ENCODE measurements at regions not wholly inside any gene's neighbourhood (a gene's known extent, or its start where the extent isn't known, plus 50 kb on each side); places are given as distances from the start of the nearest gene placed in this dataset.

DNA sequence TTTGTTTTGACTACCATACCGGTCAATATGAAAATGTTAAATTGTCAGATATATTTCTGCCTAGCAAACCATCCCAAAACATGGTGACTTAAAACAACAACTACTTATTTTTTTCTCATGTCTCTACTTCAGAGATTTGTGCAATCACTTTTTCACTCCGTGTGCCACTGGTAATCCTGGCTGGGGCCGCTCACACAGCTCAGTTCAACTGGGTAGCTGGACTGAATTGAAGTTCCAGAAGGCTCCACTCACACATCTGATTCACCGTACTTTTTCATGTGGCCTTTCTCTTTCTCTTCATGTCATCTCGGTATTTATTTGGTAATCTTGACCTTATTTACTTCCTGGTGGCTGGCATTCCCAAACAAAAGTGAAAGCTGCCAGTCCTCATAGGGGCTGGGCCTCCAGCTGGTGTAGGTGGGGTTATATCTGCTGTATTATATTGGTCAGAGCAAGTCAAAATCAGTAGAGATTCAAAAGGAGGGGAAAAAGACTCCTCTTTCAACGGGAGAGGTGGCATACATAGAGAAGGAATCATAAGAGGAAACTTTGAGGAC is 513.9 kb upstream of the NXPH2 start:
- no peak overlapping the region for H3K4me3 ChIP-seq
- DNase-seq (ENCODE audit: extremely low spot score in 2 of 2) = no peak
- TF ChIP-seq, protein P1, sequence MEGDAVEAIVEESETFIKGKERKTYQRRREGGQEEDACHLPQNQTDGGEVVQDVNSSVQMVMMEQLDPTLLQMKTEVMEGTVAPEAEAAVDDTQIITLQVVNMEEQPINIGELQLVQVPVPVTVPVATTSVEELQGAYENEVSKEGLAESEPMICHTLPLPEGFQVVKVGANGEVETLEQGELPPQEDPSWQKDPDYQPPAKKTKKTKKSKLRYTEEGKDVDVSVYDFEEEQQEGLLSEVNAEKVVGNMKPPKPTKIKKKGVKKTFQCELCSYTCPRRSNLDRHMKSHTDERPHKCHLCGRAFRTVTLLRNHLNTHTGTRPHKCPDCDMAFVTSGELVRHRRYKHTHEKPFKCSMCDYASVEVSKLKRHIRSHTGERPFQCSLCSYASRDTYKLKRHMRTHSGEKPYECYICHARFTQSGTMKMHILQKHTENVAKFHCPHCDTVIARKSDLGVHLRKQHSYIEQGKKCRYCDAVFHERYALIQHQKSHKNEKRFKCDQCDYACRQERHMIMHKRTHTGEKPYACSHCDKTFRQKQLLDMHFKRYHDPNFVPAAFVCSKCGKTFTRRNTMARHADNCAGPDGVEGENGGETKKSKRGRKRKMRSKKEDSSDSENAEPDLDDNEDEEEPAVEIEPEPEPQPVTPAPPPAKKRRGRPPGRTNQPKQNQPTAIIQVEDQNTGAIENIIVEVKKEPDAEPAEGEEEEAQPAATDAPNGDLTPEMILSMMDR (IDR thresholded peaks at IDR 0.05) = no peak
- TF ChIP-seq POLR2A (IDR thresholded peaks at IDR 0.05) = no peak
- no peak for TF ChIP-seq POLR2AphosphoS5 (IDR thresholded peaks at IDR 0.05; ENCODE audit: insufficient read depth in 1 of 2, low read depth in 1 of 2)

DNA sequence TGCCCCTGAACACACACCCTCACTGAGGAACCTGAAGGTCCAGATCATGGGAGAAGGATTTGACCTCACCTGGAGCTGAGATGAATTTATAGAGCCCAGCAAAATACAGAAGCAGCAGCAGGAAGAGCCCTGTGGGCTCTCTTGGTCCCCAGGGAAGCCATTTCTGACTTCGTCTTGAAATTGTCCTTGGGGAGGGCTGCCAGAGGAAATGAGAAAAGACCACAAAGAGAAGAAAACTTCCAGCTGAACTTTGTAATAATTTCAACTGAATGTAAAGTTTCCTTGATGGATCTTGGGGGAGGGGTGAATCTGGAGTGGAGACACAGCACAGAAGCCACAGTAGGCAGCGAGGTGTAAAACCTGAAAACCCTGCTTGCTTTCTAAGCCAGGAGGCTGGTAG is 500.9 kb upstream of the NXPH2 start:
- Histone ChIP-seq H3K36me3 (no peaks in the 10 kb centered on the region), H3K9me3 (no peaks in the 10 kb centered on the region), H3K27ac (no peak overlapping the region), H3K27me3 (no peaks in the 10 kb centered on the region), H3K4me3 (no peak overlapping the region), H3K4me1 (no peaks in the 10 kb centered on the region)
- TF ChIP-seq POLR2A (IDR thresholded peaks at IDR 0.05) (no peak), POLR2AphosphoS5 (IDR thresholded peaks at IDR 0.05; ENCODE audit: insufficient read depth in 1 of 2, low read depth in 1 of 2) (no peak)
- TF ChIP-seq, protein P1 (IDR thresholded peaks at IDR 0.05) = no peak
- DNase-seq (ENCODE audit: extremely low spot score in 2 of 2) = no peak
- intact Hi-C loops (cut with DNase I) = no loop called here

More for the DNA sequence above, 513.9 kb upstream of the NXPH2 start:
- intact Hi-C loops (cut with DNase I) = no loop called here
- Histone ChIP-seq H3K27me3 (no peaks in the 10 kb centered on the region), H3K27ac (no peak overlapping the region), H3K36me3 (no peaks in the 10 kb centered on the region), H3K4me1 (no peaks in the 10 kb centered on the region), H3K9me3 (no peaks in the 10 kb centered on the region)

DNA sequence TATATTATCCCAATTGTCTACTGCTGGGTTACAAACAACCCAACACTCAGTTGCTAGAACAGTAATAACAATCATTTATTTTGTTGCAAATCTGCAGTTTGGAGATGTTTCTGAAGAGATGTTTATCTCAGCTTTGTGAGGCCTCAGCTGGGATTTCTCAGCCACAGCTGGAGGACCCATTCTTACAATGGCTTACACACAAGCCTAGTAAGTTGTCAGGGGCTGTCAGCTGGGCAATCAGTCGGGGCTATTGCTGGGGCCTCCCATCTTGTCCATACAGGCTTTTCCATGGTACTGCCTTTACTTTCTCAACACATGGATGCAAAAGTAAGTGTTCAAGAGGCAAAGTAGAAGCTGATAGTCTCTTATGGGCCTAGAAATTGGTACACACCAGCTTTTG is 491.7 kb upstream of the NXPH2 start:
- TF ChIP-seq POLR2AphosphoS5 (IDR thresholded peaks at IDR 0.05; ENCODE audit: insufficient read depth in 1 of 2, low read depth in 1 of 2) = no peak
- Histone ChIP-seq H3K27ac (no peak overlapping the region), H3K4me1 (no peaks in the 10 kb centered on the region), H3K4me3 (no peak overlapping the region), H3K36me3 (no peaks in the 10 kb centered on the region), H3K27me3 (no peaks in the 10 kb centered on the region), H3K9me3 (no peaks in the 10 kb centered on the region)
- intact Hi-C loops (cut with DNase I) = no loop called here
- no peak for DNase-seq (ENCODE audit: extremely low spot score in 2 of 2)

DNA sequence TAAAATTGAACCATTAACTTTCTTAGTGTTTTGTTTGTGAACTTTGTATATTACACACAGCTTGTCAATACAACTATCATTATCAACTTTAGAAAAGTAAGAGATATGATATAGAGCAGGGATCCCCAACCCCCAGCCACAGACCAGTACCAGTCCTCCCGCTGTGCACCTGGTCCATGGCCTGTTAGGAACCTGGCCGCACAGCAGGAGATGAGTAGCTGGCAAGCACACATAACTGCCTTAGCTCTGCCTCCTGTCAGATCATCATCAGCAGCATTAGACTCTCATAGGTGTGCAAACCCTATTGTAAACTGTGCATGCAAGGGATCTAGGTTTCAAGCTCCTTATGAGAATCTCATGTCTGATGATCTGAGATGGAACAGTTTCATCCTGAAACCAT is 491.0 kb upstream of the NXPH2 start:
- Histone ChIP-seq H3K27me3 (no peaks in the 10 kb centered on the region), H3K36me3 (no peaks in the 10 kb centered on the region), H3K9me3 (no peaks in the 10 kb centered on the region), H3K27ac (no peak overlapping the region), H3K4me3 (no peak overlapping the region), H3K4me1 (no peaks in the 10 kb centered on the region)
- DNase-seq (ENCODE audit: extremely low spot score in 2 of 2) = no peak
- intact Hi-C loops (cut with DNase I) = no loop called here
- TF ChIP-seq, protein P1 (IDR thresholded peaks at IDR 0.05) = no peak
- TF ChIP-seq POLR2A (IDR thresholded peaks at IDR 0.05) = no peak
- TF ChIP-seq POLR2AphosphoS5 (IDR thresholded peaks at IDR 0.05; ENCODE audit: insufficient read depth in 1 of 2, low read depth in 1 of 2) = no peak

DNA sequence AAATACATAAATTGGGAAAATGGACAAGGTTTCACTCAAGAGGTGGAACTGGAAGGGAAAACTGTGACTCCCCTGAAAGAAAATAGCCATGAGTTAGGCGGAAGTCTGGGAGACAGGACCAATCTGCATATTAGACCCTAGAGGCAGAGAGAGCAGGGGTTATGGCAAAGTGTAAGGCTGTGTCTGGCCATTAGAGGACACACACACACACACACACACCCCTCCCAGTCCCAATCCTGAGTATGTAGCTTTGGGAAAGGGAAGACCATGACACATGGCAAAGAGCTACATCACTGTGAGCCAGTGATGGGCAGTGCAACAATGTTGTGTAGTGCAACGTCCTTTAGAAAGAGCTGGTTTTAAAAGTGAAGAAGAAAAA is 479.9 kb upstream of the NXPH2 start:
- H3K27me3 ChIP-seq = no peaks in the 10 kb centered on the region
- no peaks in the 10 kb centered on the region for H3K9me3 ChIP-seq
- H3K4me3 ChIP-seq = no peak overlapping the region
- no peaks in the 10 kb centered on the region for H3K36me3 ChIP-seq
- TF ChIP-seq POLR2AphosphoS5 (IDR thresholded peaks at IDR 0.05; ENCODE audit: insufficient read depth in 1 of 2, low read depth in 1 of 2) (no peak), POLR2A (IDR thresholded peaks at IDR 0.05) (no peak)
- TF ChIP-seq, protein P1 (IDR thresholded peaks at IDR 0.05) = no peak
- H3K4me1 ChIP-seq = no peaks in the 10 kb centered on the region
- intact Hi-C loops (cut with DNase I) = no loop called here
- no peak for DNase-seq (ENCODE audit: extremely low spot score in 2 of 2)
- no peak overlapping the region for H3K27ac ChIP-seq

Measured in vagina (tissue), 2 donors.